Mucosa of rectum (tissue), 2 donors: ENCODE measurements at regions not wholly inside any gene's neighbourhood (a gene's known extent, or its start where the extent isn't known, plus 50 kb on each side); places are given as distances from the start of the nearest gene placed in this dataset.

Experiments used
- H3K27ac ChIP-seq, 2 donors: one replicate each; pipeline ENCODE4 v1.7.0; 2013; ENCODE audit warnings: inconsistent platforms in 2 of 2, low read depth in 2 of 2, low read length in 2 of 2
- H3K27me3 ChIP-seq, 2 donors: one replicate each; pipeline ENCODE4 v1.7.0; 2013; ENCODE audit warnings: low read length in 2 of 2; ENCODE audit not compliant: control insufficient read depth in 2 of 2, insufficient read depth in 2 of 2
- H3K36me3 ChIP-seq, 2 donors: one replicate each; pipeline ENCODE4 v1.7.0; 2013; ENCODE audit warnings: low read length in 2 of 2; ENCODE audit not compliant: control insufficient read depth in 2 of 2, insufficient read depth in 2 of 2
- H3K4me1 ChIP-seq, 2 donors: one replicate each; pipeline ENCODE4 v1.7.0; 2013; ENCODE audit warnings: low read length in 2 of 2, mild to moderate bottlenecking in 1 of 2; ENCODE audit not compliant: control insufficient read depth in 2 of 2, insufficient read depth in 2 of 2
- H3K4me3 ChIP-seq, 2 donors: one replicate each; pipeline ENCODE4 v1.7.0; 2013; ENCODE audit warnings: low read length in 2 of 2
- H3K9ac ChIP-seq, 2 donors: one replicate each; pipeline ENCODE4 v1.7.0; 2013; ENCODE audit warnings: low read length in 2 of 2, low read depth in 1 of 2, mild to moderate bottlenecking in 1 of 2
- H3K9me3 ChIP-seq, 2 donors: one replicate each; pipeline ENCODE4 v1.7.0; 2013; ENCODE audit warnings: low read length in 2 of 2; ENCODE audit not compliant: control insufficient read depth in 2 of 2
- donor health status: healthy.
- donor health status: Normal muscosa, but diverticular disease.

GRCh38 chr4:26028793-26029567 lies 115.0 kb downstream of the SMIM20 start:
- no peaks in the 10 kb centered on the region for H3K9me3 ChIP-seq
- H3K4me3 ChIP-seq = no peak overlapping the region
- no peak overlapping the region for H3K27ac ChIP-seq
- H3K4me1 ChIP-seq = no peaks in the 10 kb centered on the region
- no peaks in the 10 kb centered on the region for H3K27me3 ChIP-seq
- H3K36me3 ChIP-seq = no peaks in the 10 kb centered on the region
- H3K9ac ChIP-seq = no peak overlapping the region

- Histone ChIP-seq H3K9me3 (no peaks in the 10 kb centered on the region), H3K27me3 (no peaks in the 10 kb centered on the region), H3K4me3 (no peak overlapping the region), H3K27ac (no peak overlapping the region), H3K9ac (no peak overlapping the region), H3K4me1 (no peaks in the 10 kb centered on the region), H3K36me3 (no peaks in the 10 kb centered on the region)
Measured at GRCh38 chr4:26029568-26030131, 115.6 kb downstream of the SMIM20 start.

- Histone ChIP-seq H3K9me3 (no peaks in the 10 kb centered on the region), H3K36me3 (no peaks in the 10 kb centered on the region), H3K4me3 (no peak overlapping the region), H3K9ac (no peak overlapping the region), H3K27ac (no peak overlapping the region), H3K27me3 (no peaks in the 10 kb centered on the region), H3K4me1 (no peaks in the 10 kb centered on the region)
Measured at GRCh38 chr4:26030260-26030667, 116.2 kb downstream of the SMIM20 start.

- Histone ChIP-seq H3K4me3 (no peak overlapping the region), H3K9me3 (no peaks in the 10 kb centered on the region), H3K27me3 (no peaks in the 10 kb centered on the region), H3K4me1 (no peaks in the 10 kb centered on the region), H3K9ac (no peak overlapping the region), H3K36me3 (no peaks in the 10 kb centered on the region), H3K27ac (no peak overlapping the region)
Measured at GRCh38 chr4:26030780-26031179, 116.8 kb downstream of the SMIM20 start.

- Histone ChIP-seq H3K27ac (peak overlapping the region in 1 of 2 donors; percentile 18), H3K36me3 (no peaks in the 10 kb centered on the region), H3K9me3 (no peaks in the 10 kb centered on the region), H3K27me3 (no peaks in the 10 kb centered on the region), H3K4me3 (no peak overlapping the region), H3K9ac (no peak overlapping the region), H3K4me1 (no peaks in the 10 kb centered on the region)
Measured at GRCh38 chr4:26031704-26032103, 117.7 kb downstream of the SMIM20 start.

- no peak overlapping the region for H3K4me3 ChIP-seq
- H3K9ac ChIP-seq = no peak overlapping the region
- H3K36me3 ChIP-seq = no peaks in the 10 kb centered on the region
- H3K27me3 ChIP-seq = no peaks in the 10 kb centered on the region
- peak overlapping the region; percentile 18 to 32 for H3K27ac ChIP-seq
- H3K4me1 ChIP-seq = no peaks in the 10 kb centered on the region
- no peaks in the 10 kb centered on the region for H3K9me3 ChIP-seq
Measured at GRCh38 chr4:26032142-26032541, 118.1 kb downstream of the SMIM20 start.

GRCh38 chr4:26032630-26033317 lies 118.8 kb downstream of the SMIM20 start:
- H3K4me3 ChIP-seq = no peak overlapping the region
- no peaks in the 10 kb centered on the region for H3K36me3 ChIP-seq
- H3K9me3 ChIP-seq = no peaks in the 10 kb centered on the region
- H3K27ac ChIP-seq = peak overlapping the region; percentile 18 to 32
- H3K4me1 ChIP-seq = no peaks in the 10 kb centered on the region
- no peaks in the 10 kb centered on the region for H3K27me3 ChIP-seq
- no peak overlapping the region for H3K9ac ChIP-seq

- no peak overlapping the region for H3K9ac ChIP-seq
- H3K36me3 ChIP-seq = no peaks in the 10 kb centered on the region
- peak overlapping the region; percentile 18 to 23 for H3K27ac ChIP-seq
- H3K9me3 ChIP-seq = no peaks in the 10 kb centered on the region
- H3K4me3 ChIP-seq = no peak overlapping the region
- H3K4me1 ChIP-seq = no peaks in the 10 kb centered on the region
- H3K27me3 ChIP-seq = no peaks in the 10 kb centered on the region
Measured at GRCh38 chr4:26033389-26033788, 119.4 kb downstream of the SMIM20 start.

- Histone ChIP-seq H3K9me3 (no peaks in the 10 kb centered on the region), H3K4me3 (no peak overlapping the region), H3K4me1 (peaks cover 0 to 5% of the 10 kb centered on the region in 2 donors), H3K27ac (no peak overlapping the region), H3K36me3 (no peaks in the 10 kb centered on the region), H3K27me3 (no peaks in the 10 kb centered on the region), H3K9ac (no peak overlapping the region)
Measured at GRCh38 chr4:26034849-26035248, 120.8 kb downstream of the SMIM20 start.

- H3K27me3 ChIP-seq = no peaks in the 10 kb centered on the region
- H3K9ac ChIP-seq = no peak overlapping the region
- no peak overlapping the region for H3K27ac ChIP-seq
- no peaks in the 10 kb centered on the region for H3K36me3 ChIP-seq
- H3K4me1 ChIP-seq = peaks cover 0 to 5% of the 10 kb centered on the region in 2 donors
- H3K9me3 ChIP-seq = no peaks in the 10 kb centered on the region
- H3K4me3 ChIP-seq = no peak overlapping the region
Measured at GRCh38 chr4:26035921-26036320, 121.9 kb downstream of the SMIM20 start.
